Adrenal gland (tissue), 5 donors: ENCODE measurements at regions not wholly inside any gene's neighbourhood (a gene's known extent, or its start where the extent isn't known, plus 50 kb on each side); places are given as distances from the start of the nearest gene placed in this dataset.

Experiments used
- CTCF ChIP-seq, 6 experiments: fragments of 450-650 bp in 4 of 6; fragments of 200-600 bp in 2 of 6; sonication (generic) in 1 of 6; IDR thresholded peaks; 1 replicate in 5 of 6; 2 replicates in 1 of 6; pipeline versions ENCODE4 v1.5.1 to v1.8.0; 2016 to 2021; ENCODE audit warnings: antibody characterized with exemption in 6 of 6, mild to moderate bottlenecking in 2 of 6, moderate library complexity in 1 of 6
- POLR2A ChIP-seq, 2 donors: fragments of 450-650 bp; IDR thresholded peaks; one replicate each; pipeline ENCODE4 v1.6.1; 2017; ENCODE audit warnings: antibody characterized with exemption in 2 of 2, mild to moderate bottlenecking in 2 of 2, moderate library complexity in 1 of 2
- donor health status: DM: no; HTN: no; CAD: no.

GRCh38 chr12:115750340-115750739, 527.2 kb downstream of the MED13L start:
- TF ChIP-seq CTCF (IDR thresholded peaks at IDR 0.05) (no peak), POLR2A (IDR thresholded peaks at IDR 0.05) (no peak)
